Ascending aorta (tissue), 2 donors: ENCODE measurements at regions not wholly inside any gene's neighbourhood (a gene's known extent, or its start where the extent isn't known, plus 50 kb on each side); places are given as distances from the start of the nearest gene placed in this dataset.

Experiments used
- DNase-seq, 2 donors: peaks; one replicate each; pipeline ENCODE4 v3.0.0-alpha.2; 2019; ENCODE audit warnings: low spot score in 2 of 2
- H3K27ac ChIP-seq, 2 donors: fragments of 200-600 bp; sonication (generic); one replicate each; pipeline ENCODE4 v1.5.1; 2016 to 2017; ENCODE audit warnings: mild to moderate bottlenecking in 1 of 2
- H3K27me3 ChIP-seq: fragments of 200-600 bp; sonication (generic); one replicate; pipeline ENCODE4 v1.5.1; 2017
- H3K36me3 ChIP-seq, 2 donors: fragments of 200-600 bp; sonication (generic); one replicate each; pipeline ENCODE4 v1.5.1; 2016
- H3K4me1 ChIP-seq, 2 donors: fragments of 200-600 bp; sonication (generic); one replicate each; pipeline ENCODE4 v1.5.1; 2016 to 2017; ENCODE audit warnings: mild to moderate bottlenecking in 1 of 2
- H3K4me3 ChIP-seq, 2 donors: fragments of 200-600 bp; sonication (generic); one replicate each; pipeline ENCODE4 v1.5.1; 2016 to 2017; ENCODE audit warnings: mild to moderate bottlenecking in 1 of 2
- H3K9me3 ChIP-seq, 2 donors: fragments of 200-600 bp; sonication (generic); one replicate each; pipeline ENCODE4 v1.5.1; 2016
- intact Hi-C: fragments of 100-400 bp; cut with DNase I; formaldehyde crosslinking; loops from one replicate; pipeline ENCODE4 v1.15.1; 2023
- TF ChIP-seq, protein P1 (sequence below), 3 experiments: fragments of 200-600 bp in 2 of 3; fragments of 450-650 bp in 1 of 3; sonication (generic) in 2 of 3; IDR thresholded peaks; one replicate each; pipeline ENCODE4 v1.5.1; 2016 to 2019; ENCODE audit warnings: antibody characterized with exemption in 3 of 3, mild to moderate bottlenecking in 1 of 3, moderate library complexity in 1 of 3

DNA sequence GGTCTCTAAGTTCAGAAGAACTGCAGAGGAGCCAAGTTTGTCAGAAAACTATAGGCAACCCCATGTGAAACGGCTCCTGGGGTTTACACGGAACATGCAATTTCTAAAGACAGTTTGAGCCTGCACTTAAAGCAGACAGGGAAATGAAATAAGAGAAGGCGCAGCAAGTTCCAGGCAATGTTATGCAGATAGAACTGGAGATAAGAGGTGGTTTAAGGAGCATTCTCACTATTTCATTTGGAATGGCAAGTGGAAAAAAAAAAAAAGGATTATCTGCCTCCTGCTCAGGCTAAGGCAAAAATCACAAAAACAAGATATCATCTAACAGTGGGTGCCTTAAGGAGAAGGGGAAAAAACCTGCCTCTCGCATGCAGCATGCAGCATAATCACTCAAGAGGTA, 2252.4 kb downstream of the MAT2B start:
- H3K36me3 ChIP-seq = no peaks in the 10 kb centered on the region
- intact Hi-C loops = no loop called here
- H3K27ac ChIP-seq = no peak overlapping the region
- H3K4me3 ChIP-seq = no peak overlapping the region
- DNase-seq = no peak
- TF ChIP-seq, protein P1, sequence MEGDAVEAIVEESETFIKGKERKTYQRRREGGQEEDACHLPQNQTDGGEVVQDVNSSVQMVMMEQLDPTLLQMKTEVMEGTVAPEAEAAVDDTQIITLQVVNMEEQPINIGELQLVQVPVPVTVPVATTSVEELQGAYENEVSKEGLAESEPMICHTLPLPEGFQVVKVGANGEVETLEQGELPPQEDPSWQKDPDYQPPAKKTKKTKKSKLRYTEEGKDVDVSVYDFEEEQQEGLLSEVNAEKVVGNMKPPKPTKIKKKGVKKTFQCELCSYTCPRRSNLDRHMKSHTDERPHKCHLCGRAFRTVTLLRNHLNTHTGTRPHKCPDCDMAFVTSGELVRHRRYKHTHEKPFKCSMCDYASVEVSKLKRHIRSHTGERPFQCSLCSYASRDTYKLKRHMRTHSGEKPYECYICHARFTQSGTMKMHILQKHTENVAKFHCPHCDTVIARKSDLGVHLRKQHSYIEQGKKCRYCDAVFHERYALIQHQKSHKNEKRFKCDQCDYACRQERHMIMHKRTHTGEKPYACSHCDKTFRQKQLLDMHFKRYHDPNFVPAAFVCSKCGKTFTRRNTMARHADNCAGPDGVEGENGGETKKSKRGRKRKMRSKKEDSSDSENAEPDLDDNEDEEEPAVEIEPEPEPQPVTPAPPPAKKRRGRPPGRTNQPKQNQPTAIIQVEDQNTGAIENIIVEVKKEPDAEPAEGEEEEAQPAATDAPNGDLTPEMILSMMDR (IDR thresholded peaks at IDR 0.05) = no peak
- H3K4me1 ChIP-seq = no peaks in the 10 kb centered on the region
- H3K9me3 ChIP-seq = no peaks in the 10 kb centered on the region
- H3K27me3 ChIP-seq = no peaks in the 10 kb centered on the region

DNA sequence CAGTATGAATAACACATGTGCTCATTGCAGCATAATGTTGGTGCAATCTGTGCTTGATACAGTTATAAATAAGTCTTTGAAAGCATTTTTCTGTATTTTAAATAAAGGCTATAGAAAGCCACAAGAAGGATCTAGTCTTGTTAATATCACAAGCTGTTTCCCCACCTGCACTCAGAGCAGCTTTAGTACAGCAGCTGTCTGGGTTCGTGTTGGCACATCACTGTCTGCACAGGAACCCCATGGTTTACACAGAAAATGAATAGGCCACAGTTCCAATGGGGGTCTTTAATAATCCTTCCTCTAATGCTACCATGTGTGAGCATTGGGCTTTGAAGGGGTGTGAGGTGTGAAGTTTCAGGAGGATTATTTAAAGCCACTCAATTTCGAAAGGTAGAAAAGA, 2269.7 kb downstream of the MAT2B start:
- no peaks in the 10 kb centered on the region for H3K36me3 ChIP-seq
- no peaks in the 10 kb centered on the region for H3K27me3 ChIP-seq
- no peak for DNase-seq
- TF ChIP-seq, protein P1 (IDR thresholded peaks at IDR 0.05) = no peak
- H3K4me3 ChIP-seq = no peak overlapping the region
- intact Hi-C loops = no loop called here
- no peaks in the 10 kb centered on the region for H3K4me1 ChIP-seq
- H3K9me3 ChIP-seq = no peaks in the 10 kb centered on the region
- H3K27ac ChIP-seq = no peak overlapping the region

DNA sequence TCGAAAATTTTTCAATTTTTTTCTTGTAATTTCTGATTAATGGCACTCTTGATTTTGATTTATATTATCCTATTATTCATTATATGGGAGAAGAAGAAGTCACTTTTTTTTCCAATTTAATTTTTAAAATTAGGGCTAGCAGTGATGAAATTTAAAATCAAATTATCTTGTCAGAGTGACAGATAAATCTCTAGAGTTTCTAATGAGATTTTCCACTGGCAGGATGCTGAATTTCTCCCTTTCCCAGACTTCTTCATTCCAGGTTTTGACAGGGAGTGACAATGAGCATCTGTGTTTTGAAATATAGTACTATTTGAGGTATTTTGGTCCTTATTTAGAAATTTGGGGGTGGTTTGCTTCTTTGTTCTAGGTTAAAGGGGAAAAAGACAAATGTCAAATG, 2274.1 kb downstream of the MAT2B start:
- no peaks in the 10 kb centered on the region for H3K36me3 ChIP-seq
- H3K9me3 ChIP-seq = no peaks in the 10 kb centered on the region
- no peaks in the 10 kb centered on the region for H3K27me3 ChIP-seq
- DNase-seq = no peak
- no peaks in the 10 kb centered on the region for H3K4me1 ChIP-seq
- H3K27ac ChIP-seq = no peak overlapping the region
- TF ChIP-seq, protein P1 (IDR thresholded peaks at IDR 0.05) = no peak
- intact Hi-C loops = no loop called here
- no peak overlapping the region for H3K4me3 ChIP-seq

GRCh38 chr5:165780901-165781300, 2275.5 kb downstream of the MAT2B start:
- no peak for DNase-seq
- no peaks in the 10 kb centered on the region for H3K36me3 ChIP-seq
- H3K4me1 ChIP-seq = no peaks in the 10 kb centered on the region
- no peak overlapping the region for H3K4me3 ChIP-seq
- TF ChIP-seq, protein P1 (IDR thresholded peaks at IDR 0.05) = no peak
- H3K9me3 ChIP-seq = no peaks in the 10 kb centered on the region
- no peaks in the 10 kb centered on the region for H3K27me3 ChIP-seq
- no peak overlapping the region for H3K27ac ChIP-seq
- intact Hi-C loops = no loop called here

GRCh38 chr5:165781738-165782137, 2276.3 kb downstream of the MAT2B start:
- DNase-seq = no peak
- Histone ChIP-seq H3K4me3 (no peak overlapping the region), H3K9me3 (no peaks in the 10 kb centered on the region), H3K27me3 (no peaks in the 10 kb centered on the region), H3K27ac (no peak overlapping the region), H3K36me3 (no peaks in the 10 kb centered on the region), H3K4me1 (no peaks in the 10 kb centered on the region)
- intact Hi-C loops = no loop called here
- TF ChIP-seq, protein P1 (IDR thresholded peaks at IDR 0.05) = no peak

DNA sequence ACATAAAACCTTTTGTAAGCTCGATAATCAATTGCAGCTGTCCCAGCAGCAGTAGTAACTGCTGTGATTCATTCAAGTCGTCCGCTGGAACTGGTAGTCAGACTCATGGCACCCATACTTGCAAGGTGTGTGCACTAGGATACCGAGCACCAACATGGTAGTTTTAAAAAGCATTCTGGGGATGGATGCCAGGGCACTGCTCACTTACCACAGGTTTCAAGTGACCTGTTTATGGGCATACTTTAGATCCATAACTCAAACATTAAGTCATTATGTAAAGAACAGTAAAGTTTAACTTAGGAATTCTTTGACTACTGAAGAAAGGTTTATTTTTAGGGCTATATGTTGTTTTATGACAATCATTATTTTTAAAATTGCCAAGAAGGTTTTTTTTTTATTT, 2277.6 kb downstream of the MAT2B start:
- DNase-seq = no peak
- Histone ChIP-seq H3K4me1 (no peaks in the 10 kb centered on the region), H3K4me3 (no peak overlapping the region), H3K27ac (no peak overlapping the region), H3K27me3 (no peaks in the 10 kb centered on the region), H3K36me3 (no peaks in the 10 kb centered on the region), H3K9me3 (no peaks in the 10 kb centered on the region)
- intact Hi-C loops = no loop called here
- TF ChIP-seq, protein P1 (IDR thresholded peaks at IDR 0.05) = no peak
